OCI-LY1 (cell line): ENCODE measurements at regions not wholly inside any gene's neighbourhood (a gene's known extent, or its start where the extent isn't known, plus 50 kb on each side); places are given as distances from the start of the nearest gene placed in this dataset.

Source experiments
- H2AFZ ChIP-seq: fragments of 200-600 bp; sonication (generic), shearing (Covaris generic); 2 replicates; pipeline ENCODE4 v1.6.0; 2014; ENCODE audit warnings: antibody characterized with exemption, mild to moderate bottlenecking, low read length
- H3F3A ChIP-seq: fragments of 200-600 bp; sonication (generic), shearing (Covaris generic); 2 replicates; pipeline ENCODE4 v1.6.0; 2014; ENCODE audit warnings: mild to moderate bottlenecking, antibody characterized with exemption, low read length, moderate library complexity; ENCODE audit not compliant: insufficient read depth
- H3K27ac ChIP-seq: fragments of 200-600 bp; sonication (generic); 2 replicates; pipeline ENCODE4 v1.5.1; 2014; ENCODE audit warnings: low read length, mixed run types, mild to moderate bottlenecking, low read depth; ENCODE audit not compliant: poor library complexity, severe bottlenecking
- H3K27me3 ChIP-seq: fragments of 200-600 bp; sonication (generic); 2 replicates; pipeline ENCODE4 v1.6.0; 2014; ENCODE audit warnings: antibody characterized with exemption, mild to moderate bottlenecking, low read length, moderate library complexity; ENCODE audit not compliant: insufficient read depth
- H3K36me3 ChIP-seq: fragments of 200-600 bp; sonication (generic); 2 replicates; pipeline ENCODE4 v1.6.1; 2014; ENCODE audit warnings: mild to moderate bottlenecking, antibody characterized with exemption, low read length, moderate library complexity, mixed read lengths; ENCODE audit not compliant: insufficient read depth
- H3K4me1 ChIP-seq: fragments of 200-600 bp; sonication (generic); 2 replicates; pipeline ENCODE4 v1.5.1; 2014; ENCODE audit warnings: mild to moderate bottlenecking, low read length, moderate library complexity; ENCODE audit not compliant: insufficient read depth, severe bottlenecking
- H3K4me2 ChIP-seq: fragments of 200-600 bp; sonication (generic), shearing (Covaris generic); 2 replicates; pipeline ENCODE4 v1.6.1; 2014; ENCODE audit warnings: low read length
- H3K4me3 ChIP-seq: fragments of 200-600 bp; sonication (generic); 2 replicates; pipeline ENCODE4 v1.5.1; 2014; ENCODE audit warnings: low read length, low read depth, mild to moderate bottlenecking, mixed read lengths; ENCODE audit not compliant: poor library complexity, severe bottlenecking
- H3K79me2 ChIP-seq: fragments of 200-600 bp; shearing (Covaris generic); 2 replicates; pipeline ENCODE4 v1.6.1; 2016; ENCODE audit warnings: mixed run types, low read length, mixed read lengths; ENCODE audit not compliant: insufficient read depth
- H3K9ac ChIP-seq: fragments of 200-600 bp; sonication (generic), shearing (Covaris generic); 2 replicates; pipeline ENCODE4 v1.6.1; 2014; ENCODE audit warnings: mild to moderate bottlenecking, low read length, mixed read lengths
- H3K9me2 ChIP-seq: fragments of 200-600 bp; sonication (generic), shearing (Covaris generic); 2 replicates; pipeline ENCODE4 v1.6.1; 2014; ENCODE audit warnings: low read depth, mild to moderate bottlenecking, low read length, mixed read lengths
- H3K9me3 ChIP-seq: fragments of 200-600 bp; shearing (Covaris generic); 2 replicates; pipeline ENCODE4 v1.6.1; 2014; ENCODE audit warnings: low read length, mixed read lengths
- H4K20me1 ChIP-seq: fragments of 200-600 bp; sonication (generic), shearing (Covaris generic); 2 replicates; pipeline ENCODE4 v1.6.0; 2016; ENCODE audit warnings: mild to moderate bottlenecking, low read length; ENCODE audit not compliant: insufficient read depth
- EZH2 ChIP-seq: fragments of 200-600 bp; sonication (generic), shearing (Covaris generic); IDR thresholded peaks from 2 replicates; pipeline ENCODE4 v1.8.0; 2017; ENCODE audit warnings: borderline replicate concordance, mixed run types, mild to moderate bottlenecking, antibody characterized with exemption, low read length, moderate library complexity, mixed read lengths
- TF ChIP-seq, protein P1 (sequence below): fragments of 200-600 bp; sonication (generic), shearing (Covaris generic); IDR thresholded peaks from 2 replicates; pipeline ENCODE4 v1.5.1; 2017; ENCODE audit warnings: mild to moderate bottlenecking, antibody characterized with exemption, low read length, moderate library complexity, mixed read lengths

DNA sequence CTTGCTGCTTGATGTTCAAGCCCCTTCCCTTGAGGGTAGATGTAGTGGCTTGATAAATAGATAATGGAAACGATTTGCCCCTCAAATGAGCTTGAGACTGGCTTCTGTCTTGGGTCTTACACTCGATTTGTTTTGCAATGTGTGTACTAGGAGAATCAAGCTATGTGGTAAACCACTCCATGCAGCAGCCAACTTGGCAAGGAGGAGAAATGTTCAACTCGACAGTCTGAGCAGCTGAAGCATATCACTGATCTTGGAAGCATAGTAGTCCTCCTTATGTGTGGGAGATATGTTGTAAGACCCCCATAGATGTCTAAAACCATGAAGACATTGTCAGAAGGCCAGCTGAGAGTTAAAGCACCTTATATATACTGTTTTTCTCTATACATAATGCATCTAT lies 125.3 kb downstream of the CCNG2 start:
- Histone ChIP-seq H3K27ac (no peak overlapping the region), H3F3A (no peaks in the 10 kb centered on the region), H3K9me3 (no peaks in the 10 kb centered on the region)

DNA sequence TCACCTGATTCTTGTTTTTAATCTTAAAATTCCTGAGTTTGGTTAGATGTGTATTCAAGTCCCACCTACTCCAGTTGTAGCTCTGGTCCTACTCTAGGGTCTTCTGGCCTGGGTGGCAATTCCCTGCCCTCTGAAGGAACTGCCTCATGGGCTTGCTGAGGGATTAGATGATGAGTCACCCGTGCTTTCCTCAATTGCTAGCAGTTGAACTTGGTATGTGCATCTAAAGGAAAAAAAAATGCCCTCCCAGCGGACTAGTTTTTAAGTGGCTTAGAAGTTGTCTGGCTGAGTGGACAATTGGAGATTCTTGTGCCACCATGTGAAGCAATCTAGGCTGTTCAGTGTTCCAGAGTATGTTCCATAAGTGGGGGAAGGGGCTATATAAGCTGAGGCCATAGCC lies 127.0 kb downstream of the CCNG2 start:
- no peaks in the 10 kb centered on the region for H3K9me2 ChIP-seq
- H3K4me1 ChIP-seq = no peaks in the 10 kb centered on the region
- no peak overlapping the region for H3K4me2 ChIP-seq
- H4K20me1 ChIP-seq = no peaks in the 10 kb centered on the region
- H3K36me3 ChIP-seq = no peaks in the 10 kb centered on the region
- no peak overlapping the region for H2AFZ ChIP-seq
- no peaks in the 10 kb centered on the region for H3K27me3 ChIP-seq
- TF ChIP-seq, protein P1, sequence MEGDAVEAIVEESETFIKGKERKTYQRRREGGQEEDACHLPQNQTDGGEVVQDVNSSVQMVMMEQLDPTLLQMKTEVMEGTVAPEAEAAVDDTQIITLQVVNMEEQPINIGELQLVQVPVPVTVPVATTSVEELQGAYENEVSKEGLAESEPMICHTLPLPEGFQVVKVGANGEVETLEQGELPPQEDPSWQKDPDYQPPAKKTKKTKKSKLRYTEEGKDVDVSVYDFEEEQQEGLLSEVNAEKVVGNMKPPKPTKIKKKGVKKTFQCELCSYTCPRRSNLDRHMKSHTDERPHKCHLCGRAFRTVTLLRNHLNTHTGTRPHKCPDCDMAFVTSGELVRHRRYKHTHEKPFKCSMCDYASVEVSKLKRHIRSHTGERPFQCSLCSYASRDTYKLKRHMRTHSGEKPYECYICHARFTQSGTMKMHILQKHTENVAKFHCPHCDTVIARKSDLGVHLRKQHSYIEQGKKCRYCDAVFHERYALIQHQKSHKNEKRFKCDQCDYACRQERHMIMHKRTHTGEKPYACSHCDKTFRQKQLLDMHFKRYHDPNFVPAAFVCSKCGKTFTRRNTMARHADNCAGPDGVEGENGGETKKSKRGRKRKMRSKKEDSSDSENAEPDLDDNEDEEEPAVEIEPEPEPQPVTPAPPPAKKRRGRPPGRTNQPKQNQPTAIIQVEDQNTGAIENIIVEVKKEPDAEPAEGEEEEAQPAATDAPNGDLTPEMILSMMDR = no peak
- TF ChIP-seq EZH2 = no peak
- no peaks in the 10 kb centered on the region for H3K79me2 ChIP-seq
- no peaks in the 10 kb centered on the region for H3F3A ChIP-seq
- no peak overlapping the region for H3K9ac ChIP-seq
- no peak overlapping the region for H3K4me3 ChIP-seq
- H3K27ac ChIP-seq = no peak overlapping the region
- no peaks in the 10 kb centered on the region for H3K9me3 ChIP-seq

More for the DNA sequence above, 125.3 kb downstream of the CCNG2 start:
- Histone ChIP-seq H3K4me2 (no peak overlapping the region), H4K20me1 (no peaks in the 10 kb centered on the region), H3K79me2 (no peaks in the 10 kb centered on the region), H3K36me3 (no peaks in the 10 kb centered on the region), H3K4me1 (no peaks in the 10 kb centered on the region), H3K9ac (no peak overlapping the region), H3K4me3 (no peak overlapping the region), H3K27me3 (no peaks in the 10 kb centered on the region), H2AFZ (no peak overlapping the region), H3K9me2 (no peaks in the 10 kb centered on the region)
- TF ChIP-seq, protein P1 = no peak
- TF ChIP-seq EZH2 = no peak

DNA sequence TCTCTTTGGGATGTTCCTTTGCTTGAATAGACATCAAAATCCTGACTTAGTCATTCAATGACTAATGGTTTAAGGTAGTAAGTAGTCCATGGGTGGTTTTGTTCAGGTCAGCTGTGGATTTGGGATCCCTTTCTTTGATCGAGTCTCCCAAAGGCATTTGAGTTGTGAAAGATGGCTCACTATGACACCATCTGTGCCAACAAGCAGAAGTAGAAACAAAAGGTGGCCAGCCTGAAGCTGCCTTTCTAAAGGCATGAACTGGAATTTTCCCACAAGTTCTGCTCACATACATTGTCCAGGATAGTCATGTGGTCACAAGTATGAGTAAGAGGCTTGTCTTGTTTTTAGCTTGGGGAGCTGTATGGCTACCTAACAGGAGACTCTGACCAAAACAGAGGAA lies 129.9 kb downstream of the CCNG2 start:
- H3K27me3 ChIP-seq = no peaks in the 10 kb centered on the region
- no peaks in the 10 kb centered on the region for H3K4me1 ChIP-seq
- H3K36me3 ChIP-seq = no peaks in the 10 kb centered on the region
- H3K79me2 ChIP-seq = no peaks in the 10 kb centered on the region
- H3K9me3 ChIP-seq = no peaks in the 10 kb centered on the region
- no peak overlapping the region for H3K4me3 ChIP-seq
- no peak overlapping the region for H3K4me2 ChIP-seq
- H3K27ac ChIP-seq = no peak overlapping the region
- no peak overlapping the region for H2AFZ ChIP-seq
- no peaks in the 10 kb centered on the region for H3K9me2 ChIP-seq
- TF ChIP-seq, protein P1 = no peak
- TF ChIP-seq EZH2 = no peak
- H3F3A ChIP-seq = no peaks in the 10 kb centered on the region
- no peaks in the 10 kb centered on the region for H4K20me1 ChIP-seq
- H3K9ac ChIP-seq = no peak overlapping the region
